ENCODE measurements at regions not wholly inside any gene's neighbourhood (a gene's known extent, or its start where the extent isn't known, plus 50 kb on each side); places are given as distances from the start of the nearest gene placed in this dataset.

DNA sequence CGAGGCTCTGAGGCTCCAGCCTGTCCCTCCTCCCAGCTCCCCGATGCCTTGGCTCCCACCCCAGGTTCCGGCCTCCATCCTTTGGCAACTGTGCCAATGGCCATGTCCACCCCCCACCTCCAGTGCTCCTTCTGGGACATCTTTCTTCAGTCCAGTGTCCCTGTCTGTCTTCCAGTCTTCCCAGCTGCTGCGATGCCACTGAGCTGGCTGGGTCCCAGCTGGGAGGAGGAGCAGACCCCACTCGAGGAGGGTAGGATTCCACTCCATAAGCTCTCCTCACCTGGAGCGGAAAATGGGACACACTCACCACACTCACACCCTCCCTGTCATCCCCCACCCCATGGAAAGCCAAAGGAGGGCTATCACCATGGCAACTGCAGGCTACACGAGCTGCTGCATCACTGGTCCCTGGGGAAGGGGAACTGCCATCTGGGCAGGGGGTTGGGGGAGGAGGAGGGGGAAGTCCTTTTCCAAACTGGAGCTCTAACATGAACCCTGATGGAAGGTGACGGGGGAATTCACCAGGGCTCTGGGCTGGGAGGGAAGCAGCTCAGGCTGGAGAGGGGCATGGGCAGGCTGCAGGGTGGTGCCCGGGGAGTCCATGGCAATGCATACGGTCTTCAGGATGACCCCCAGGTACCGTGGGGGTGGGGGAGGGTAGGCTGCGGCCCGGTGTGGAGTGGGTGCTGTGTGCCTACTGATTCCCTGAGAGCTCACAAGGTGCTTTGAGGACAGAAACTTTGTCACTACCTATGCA, 94.3 kb downstream of the LRRC74A start:
- TF ChIP-seq, protein P1, sequence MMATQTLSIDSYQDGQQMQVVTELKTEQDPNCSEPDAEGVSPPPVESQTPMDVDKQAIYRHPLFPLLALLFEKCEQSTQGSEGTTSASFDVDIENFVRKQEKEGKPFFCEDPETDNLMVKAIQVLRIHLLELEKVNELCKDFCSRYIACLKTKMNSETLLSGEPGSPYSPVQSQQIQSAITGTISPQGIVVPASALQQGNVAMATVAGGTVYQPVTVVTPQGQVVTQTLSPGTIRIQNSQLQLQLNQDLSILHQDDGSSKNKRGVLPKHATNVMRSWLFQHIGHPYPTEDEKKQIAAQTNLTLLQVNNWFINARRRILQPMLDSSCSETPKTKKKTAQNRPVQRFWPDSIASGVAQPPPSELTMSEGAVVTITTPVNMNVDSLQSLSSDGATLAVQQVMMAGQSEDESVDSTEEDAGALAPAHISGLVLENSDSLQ (IDR thresholded peaks at IDR 0.05) = no peak
- TF ChIP-seq ZNF384 (IDR thresholded peaks at IDR 0.05) (no peak), FOXM1 (IDR thresholded peaks at IDR 0.05; ENCODE audit: borderline replicate concordance) (no peak), LEF1 (IDR thresholded peaks at IDR 0.05; ENCODE audit: borderline replicate concordance) (no peak), SP1 (IDR thresholded peaks at IDR 0.05) (no peak), HDGF (IDR thresholded peaks at IDR 0.05; ENCODE audit: borderline replicate concordance) (no peak), L3MBTL2 (conservative IDR thresholded peaks at IDR 0.05) (no peak), TARDBP (IDR thresholded peaks at IDR 0.05) (no peak), NFRKB (IDR thresholded peaks at IDR 0.05) (no peak)

All from HEK293T (cell line).